OCI-LY1 (cell line): ENCODE measurements at regions not wholly inside any gene's neighbourhood (a gene's known extent, or its start where the extent isn't known, plus 50 kb on each side); places are given as distances from the start of the nearest gene placed in this dataset.

Experiments
- H2AFZ ChIP-seq: fragments of 200-600 bp; sonication (generic), shearing (Covaris generic); 2 replicates; pipeline ENCODE4 v1.6.0; 2014; ENCODE audit warnings: antibody characterized with exemption, mild to moderate bottlenecking, low read length
- H3F3A ChIP-seq: fragments of 200-600 bp; sonication (generic), shearing (Covaris generic); 2 replicates; pipeline ENCODE4 v1.6.0; 2014; ENCODE audit warnings: mild to moderate bottlenecking, antibody characterized with exemption, low read length, moderate library complexity; ENCODE audit not compliant: insufficient read depth
- H3K27ac ChIP-seq: fragments of 200-600 bp; sonication (generic); 2 replicates; pipeline ENCODE4 v1.5.1; 2014; ENCODE audit warnings: low read length, mixed run types, mild to moderate bottlenecking, low read depth; ENCODE audit not compliant: poor library complexity, severe bottlenecking
- H3K27me3 ChIP-seq: fragments of 200-600 bp; sonication (generic); 2 replicates; pipeline ENCODE4 v1.6.0; 2014; ENCODE audit warnings: antibody characterized with exemption, mild to moderate bottlenecking, low read length, moderate library complexity; ENCODE audit not compliant: insufficient read depth
- H3K36me3 ChIP-seq: fragments of 200-600 bp; sonication (generic); 2 replicates; pipeline ENCODE4 v1.6.1; 2014; ENCODE audit warnings: mild to moderate bottlenecking, antibody characterized with exemption, low read length, moderate library complexity, mixed read lengths; ENCODE audit not compliant: insufficient read depth
- H3K4me1 ChIP-seq: fragments of 200-600 bp; sonication (generic); 2 replicates; pipeline ENCODE4 v1.5.1; 2014; ENCODE audit warnings: mild to moderate bottlenecking, low read length, moderate library complexity; ENCODE audit not compliant: insufficient read depth, severe bottlenecking
- H3K4me2 ChIP-seq: fragments of 200-600 bp; sonication (generic), shearing (Covaris generic); 2 replicates; pipeline ENCODE4 v1.6.1; 2014; ENCODE audit warnings: low read length
- H3K4me3 ChIP-seq: fragments of 200-600 bp; sonication (generic); 2 replicates; pipeline ENCODE4 v1.5.1; 2014; ENCODE audit warnings: low read length, low read depth, mild to moderate bottlenecking, mixed read lengths; ENCODE audit not compliant: poor library complexity, severe bottlenecking
- H3K79me2 ChIP-seq: fragments of 200-600 bp; shearing (Covaris generic); 2 replicates; pipeline ENCODE4 v1.6.1; 2016; ENCODE audit warnings: mixed run types, low read length, mixed read lengths; ENCODE audit not compliant: insufficient read depth
- H3K9ac ChIP-seq: fragments of 200-600 bp; sonication (generic), shearing (Covaris generic); 2 replicates; pipeline ENCODE4 v1.6.1; 2014; ENCODE audit warnings: mild to moderate bottlenecking, low read length, mixed read lengths
- H3K9me2 ChIP-seq: fragments of 200-600 bp; sonication (generic), shearing (Covaris generic); 2 replicates; pipeline ENCODE4 v1.6.1; 2014; ENCODE audit warnings: low read depth, mild to moderate bottlenecking, low read length, mixed read lengths
- H3K9me3 ChIP-seq: fragments of 200-600 bp; shearing (Covaris generic); 2 replicates; pipeline ENCODE4 v1.6.1; 2014; ENCODE audit warnings: low read length, mixed read lengths
- H4K20me1 ChIP-seq: fragments of 200-600 bp; sonication (generic), shearing (Covaris generic); 2 replicates; pipeline ENCODE4 v1.6.0; 2016; ENCODE audit warnings: mild to moderate bottlenecking, low read length; ENCODE audit not compliant: insufficient read depth
- CTCF ChIP-seq: fragments of 200-600 bp; sonication (generic), shearing (Covaris generic); IDR thresholded peaks from 2 replicates; pipeline ENCODE4 v1.5.1; 2017; ENCODE audit warnings: mild to moderate bottlenecking, antibody characterized with exemption, low read length, moderate library complexity, mixed read lengths
- EZH2 ChIP-seq: fragments of 200-600 bp; sonication (generic), shearing (Covaris generic); IDR thresholded peaks from 2 replicates; pipeline ENCODE4 v1.8.0; 2017; ENCODE audit warnings: borderline replicate concordance, mixed run types, mild to moderate bottlenecking, antibody characterized with exemption, low read length, moderate library complexity, mixed read lengths

GRCh38 chr3:30401971-30402370, 204.4 kb upstream of the TGFBR2 start:
- no peak overlapping the region for H3K9ac ChIP-seq
- no peaks in the 10 kb centered on the region for H3K36me3 ChIP-seq
- TF ChIP-seq EZH2: no peak
- TF ChIP-seq CTCF: no peak
- H2AFZ ChIP-seq: no peak overlapping the region
- H3K79me2 ChIP-seq: no peaks in the 10 kb centered on the region
- H3K27me3 ChIP-seq: no peaks in the 10 kb centered on the region
- H3K4me3 ChIP-seq: no peak overlapping the region
- no peaks in the 10 kb centered on the region for H3K9me2 ChIP-seq
- H3K4me1 ChIP-seq: no peaks in the 10 kb centered on the region
- no peaks in the 10 kb centered on the region for H4K20me1 ChIP-seq
- no peak overlapping the region for H3K27ac ChIP-seq
- H3K4me2 ChIP-seq: no peak overlapping the region
- no peaks in the 10 kb centered on the region for H3K9me3 ChIP-seq
- no peaks in the 10 kb centered on the region for H3F3A ChIP-seq

- Histone ChIP-seq H3K4me3 (no peak overlapping the region), H3K9ac (no peak overlapping the region), H3K27me3 (no peaks in the 10 kb centered on the region), H3K4me2 (no peak overlapping the region), H2AFZ (no peak overlapping the region), H3K4me1 (no peaks in the 10 kb centered on the region), H3K27ac (no peak overlapping the region), H3K36me3 (no peaks in the 10 kb centered on the region), H4K20me1 (no peaks in the 10 kb centered on the region), H3F3A (no peaks in the 10 kb centered on the region), H3K9me3 (no peaks in the 10 kb centered on the region), H3K9me2 (no peaks in the 10 kb centered on the region), H3K79me2 (no peaks in the 10 kb centered on the region)
- TF ChIP-seq EZH2: no peak
- TF ChIP-seq CTCF: no peak
Observed at GRCh38 chr3:30407651-30408050, 198.8 kb upstream of the TGFBR2 start.

- H3K27me3 ChIP-seq: no peaks in the 10 kb centered on the region
- no peaks in the 10 kb centered on the region for H4K20me1 ChIP-seq
- H3F3A ChIP-seq: no peaks in the 10 kb centered on the region
- no peaks in the 10 kb centered on the region for H3K4me1 ChIP-seq
- no peak overlapping the region for H3K4me2 ChIP-seq
- no peaks in the 10 kb centered on the region for H3K79me2 ChIP-seq
- H3K27ac ChIP-seq: no peak overlapping the region
- no peaks in the 10 kb centered on the region for H3K9me2 ChIP-seq
- no peak overlapping the region for H3K4me3 ChIP-seq
- no peaks in the 10 kb centered on the region for H3K9me3 ChIP-seq
- H3K36me3 ChIP-seq: no peaks in the 10 kb centered on the region
- TF ChIP-seq CTCF: no peak
- TF ChIP-seq EZH2: no peak
- no peak overlapping the region for H2AFZ ChIP-seq
- H3K9ac ChIP-seq: no peak overlapping the region
Observed at GRCh38 chr3:30408105-30408557, 198.3 kb upstream of the TGFBR2 start.
